ENCODE measurements at regions not wholly inside any gene's neighbourhood (a gene's known extent, or its start where the extent isn't known, plus 50 kb on each side); places are given as distances from the start of the nearest gene placed in this dataset.
"Not testable (repeated sequence)": the region's sequence is repeated elsewhere in the genome, so short reads cannot be mapped to it uniquely, and the experiment has no call there.

- TF ChIP-seq POLR2A (IDR thresholded peaks at IDR 0.05) = no peak
- no peak for TF ChIP-seq CTCF (IDR thresholded peaks at IDR 0.05)
- Histone ChIP-seq H3K4me3 (no peak overlapping the region), H3K27me3 (no peaks in the 10 kb centered on the region), H3K36me3 (no peaks in the 10 kb centered on the region), H3K9me3 (no peaks in the 10 kb centered on the region), H3K27ac (no peak overlapping the region), H3K4me1 (no peaks in the 10 kb centered on the region)
- no peak for DNase-seq
Observed at GRCh38 chr14:43411841-43412240, 1095.2 kb downstream of the FSCB start.

DNA sequence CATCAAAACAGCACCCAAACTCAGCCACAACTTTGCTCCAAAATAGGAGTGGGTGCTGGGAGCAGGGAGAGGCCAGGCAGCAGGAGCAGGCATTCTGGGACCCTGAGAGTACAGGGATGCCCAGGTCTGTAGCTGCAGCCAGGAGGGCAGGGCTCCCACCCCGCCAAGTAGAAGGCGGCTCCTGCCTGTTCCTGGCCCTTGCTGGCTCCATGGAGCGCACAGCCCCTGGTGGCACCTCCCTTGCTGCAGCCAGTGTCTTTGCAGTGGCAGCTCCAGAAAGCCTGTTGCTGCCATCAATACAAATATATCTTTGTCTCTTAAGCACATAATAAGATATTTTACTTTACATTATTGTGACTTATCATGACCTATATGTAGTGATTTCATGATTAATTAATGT, 1096.5 kb downstream of the FSCB start:
- H3K27ac ChIP-seq = no peak overlapping the region
- no peak for DNase-seq
- H3K4me1 ChIP-seq = no peaks in the 10 kb centered on the region
- no peaks in the 10 kb centered on the region for H3K9me3 ChIP-seq
- no peak overlapping the region for H3K4me3 ChIP-seq
- no peaks in the 10 kb centered on the region for H3K36me3 ChIP-seq
- H3K27me3 ChIP-seq = no peaks in the 10 kb centered on the region
- TF ChIP-seq CTCF (IDR thresholded peaks at IDR 0.05) = no peak
- TF ChIP-seq POLR2A (IDR thresholded peaks at IDR 0.05) = no peak

DNA sequence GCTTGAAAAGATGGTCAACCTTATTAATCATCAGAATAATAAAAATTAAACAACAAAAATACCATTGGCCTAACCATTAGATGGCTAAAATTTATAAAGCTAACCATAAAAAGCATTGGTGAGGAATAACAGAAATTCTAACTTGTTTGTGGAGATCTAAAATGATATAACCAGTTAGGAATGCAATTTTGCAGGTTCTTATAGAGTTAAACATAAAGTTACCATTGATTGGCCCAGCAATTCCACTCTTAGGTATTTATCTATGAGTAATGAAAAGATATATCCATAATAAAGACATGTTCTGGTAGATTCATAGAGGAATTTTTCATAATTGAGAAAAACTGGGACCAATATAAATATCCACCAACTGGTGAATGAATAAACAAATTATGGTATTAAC, 1098.6 kb downstream of the FSCB start:
- Histone ChIP-seq H3K4me1 (no peaks in the 10 kb centered on the region), H3K9me3 (no peaks in the 10 kb centered on the region), H3K36me3 (no peaks in the 10 kb centered on the region), H3K27me3 (no peaks in the 10 kb centered on the region), H3K4me3 (no peak overlapping the region), H3K27ac (no peak overlapping the region)
- TF ChIP-seq POLR2A (IDR thresholded peaks at IDR 0.05) = no peak
- TF ChIP-seq CTCF (IDR thresholded peaks at IDR 0.05) = no peak
- no peak for DNase-seq

GRCh38 chr14:43407706-43408105, 1099.4 kb downstream of the FSCB start:
- DNase-seq = no peak

DNA sequence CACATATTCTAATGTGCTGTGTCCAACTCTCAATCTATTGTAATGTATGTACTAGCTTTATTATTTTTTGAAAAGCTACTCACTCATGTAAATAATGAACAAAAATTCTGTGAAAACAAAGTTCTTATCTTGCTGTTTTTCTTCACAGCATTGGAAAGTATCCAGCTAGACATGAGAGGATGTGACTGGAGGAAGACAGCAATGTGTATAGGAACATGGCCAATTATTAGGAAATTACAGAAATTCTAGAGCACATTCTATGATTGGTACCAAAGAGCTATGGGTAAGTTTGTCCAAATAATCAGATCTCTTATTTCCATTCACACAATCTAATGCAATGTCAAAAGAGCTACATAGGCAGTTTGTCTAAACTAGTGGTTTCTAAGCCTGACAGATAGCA, 1100.2 kb downstream of the FSCB start:
- no peaks in the 10 kb centered on the region for H3K9me3 ChIP-seq
- no peak for DNase-seq
- H3K36me3 ChIP-seq = no peaks in the 10 kb centered on the region
- TF ChIP-seq CTCF (IDR thresholded peaks at IDR 0.05) (no peak), POLR2A (IDR thresholded peaks at IDR 0.05) (no peak)
- H3K27me3 ChIP-seq = no peaks in the 10 kb centered on the region
- H3K4me3 ChIP-seq = no peak overlapping the region
- no peak overlapping the region for H3K27ac ChIP-seq
- H3K4me1 ChIP-seq = no peaks in the 10 kb centered on the region

More at GRCh38 chr14:43407706-43408105, 1099.4 kb downstream of the FSCB start:
- Histone ChIP-seq H3K36me3 (no peaks in the 10 kb centered on the region), H3K4me3 (no peak overlapping the region), H3K4me1 (no peaks in the 10 kb centered on the region), H3K27ac (no peak overlapping the region), H3K27me3 (no peaks in the 10 kb centered on the region), H3K9me3 (no peaks in the 10 kb centered on the region)
- TF ChIP-seq POLR2A (IDR thresholded peaks at IDR 0.05) (no peak), CTCF (IDR thresholded peaks at IDR 0.05) (no peak)

GRCh38 chr14:43399289-43399688, 1107.8 kb downstream of the FSCB start:
- Histone ChIP-seq H3K4me3 (no peak overlapping the region), H3K27ac (no peak overlapping the region), H3K27me3 (no peaks in the 10 kb centered on the region), H3K36me3 (no peaks in the 10 kb centered on the region), H3K4me1 (no peaks in the 10 kb centered on the region), H3K9me3 (no peaks in the 10 kb centered on the region)
- no peak for TF ChIP-seq POLR2A (IDR thresholded peaks at IDR 0.05)
- no peak for TF ChIP-seq CTCF (IDR thresholded peaks at IDR 0.05)
- no peak for DNase-seq

DNA sequence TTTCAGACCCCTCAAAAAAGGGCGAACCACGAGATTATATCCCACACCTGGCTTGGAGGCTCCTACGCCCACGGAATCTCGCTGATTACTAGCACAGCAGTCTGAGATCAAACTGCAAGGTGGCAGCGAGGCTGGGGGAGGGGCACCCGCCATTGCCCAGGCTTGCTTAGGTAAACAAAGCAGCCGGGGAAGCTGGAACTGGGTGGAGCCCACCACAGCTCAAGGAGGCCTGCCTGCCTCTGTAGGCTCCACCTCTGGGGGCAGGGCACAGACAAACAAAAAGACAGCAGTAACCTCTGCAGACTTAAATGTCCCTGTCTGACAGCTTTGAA, 1136.6 kb downstream of the FSCB start:
- DNase-seq, H3K4me1 ChIP-seq, H3K9me3 ChIP-seq, H3K27ac ChIP-seq, H3K27me3 ChIP-seq, H3K36me3 ChIP-seq, H3K4me3 ChIP-seq: not testable (repeated sequence)
